K562 (cell line): ENCODE measurements at regions not wholly inside any gene's neighbourhood (a gene's known extent, or its start where the extent isn't known, plus 50 kb on each side); places are given as distances from the start of the nearest gene placed in this dataset.
"Not testable (repeated sequence)": the region's sequence is repeated elsewhere in the genome, so short reads cannot be mapped to it uniquely, and the experiment has no call there.

Experiments
- CHD4 ChIP-seq: fragments of 200-600 bp; sonication (generic); IDR thresholded peaks from 3 replicates; pipeline ENCODE4 v1.6.1; 2012; ENCODE audit warnings: low read depth, mild to moderate bottlenecking, mixed read lengths, low read length, inconsistent platforms; ENCODE audit not compliant: insufficient read depth, insufficient replicate concordance, poor library complexity, severe bottlenecking
- POLR2A ChIP-seq: fragments of 450-650 bp; conservative IDR thresholded peaks from 2 replicates; pipeline ENCODE4 v1.6.1; 2016
- TEAD2 ChIP-seq: fragments of 450-650 bp; IDR thresholded peaks from 2 replicates; pipeline ENCODE4 v1.6.1; 2016; ENCODE audit warnings: missing genetic modification characterization, control low read depth, missing compliant biosample characterization
- YY1 ChIP-seq, 3 experiments: IDR thresholded peaks; 2 replicates each; pipeline ENCODE4 v1.6.1; 2011; ENCODE audit warnings: low read length in 2 of 3, mild to moderate bottlenecking in 2 of 3, moderate library complexity in 2 of 3, borderline replicate concordance in 1 of 3, control low read depth in 1 of 3, low read depth in 1 of 3; ENCODE audit not compliant: insufficient read depth in 3 of 3, insufficient replicate concordance in 2 of 3, control insufficient read depth in 1 of 3, insufficient read length in 1 of 3; ENCODE audit errors: extremely low read depth in 1 of 3
- ZFP1 ChIP-seq: fragments of 450-650 bp; formaldehyde crosslinking; IDR thresholded peaks from 2 replicates; pipeline ENCODE4 v1.4.0; 2020; ENCODE audit warnings: mild to moderate bottlenecking, mixed read lengths

DNA sequence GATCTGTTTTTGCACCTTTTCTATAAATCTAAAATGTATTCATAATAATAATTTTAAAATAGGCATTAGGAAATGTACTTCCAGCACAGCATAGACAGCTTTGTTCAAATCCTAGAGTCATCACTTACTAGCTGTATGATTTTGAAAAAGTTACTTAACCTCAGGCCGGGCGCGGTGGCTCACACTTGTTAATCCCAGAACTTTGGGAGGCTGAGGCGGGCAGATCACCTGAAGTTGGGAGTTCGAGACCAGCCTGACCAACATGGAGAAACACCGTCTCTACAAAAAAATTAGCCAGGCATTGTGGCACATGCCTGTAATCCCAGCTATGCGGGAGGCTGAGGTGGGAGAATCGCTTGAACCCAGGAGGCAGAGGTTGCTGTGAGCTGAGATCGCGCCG, 161.7 kb upstream of the UBE2E3 start:
- not testable (repeated sequence) for TF ChIP-seq ZFP1 (CRISPR knock-in tag); TEAD2 (tag); CHD4; YY1 (IDR thresholded peaks at IDR 0.05; ENCODE audit: borderline replicate concordance in 1 of 3, control insufficient read depth in 1 of 3, extremely low read depth in 1 of 3, insufficient read depth in 3 of 3, insufficient read length in 1 of 3, insufficient replicate concordance in 2 of 3, low read depth in 1 of 3, low read length in 2 of 3); POLR2A
